IPS-18c (cell line): ENCODE measurements at regions not wholly inside any gene's neighbourhood (a gene's known extent, or its start where the extent isn't known, plus 50 kb on each side); places are given as distances from the start of the nearest gene placed in this dataset.

Source experiments
- H3K4me3 ChIP-seq: 2 replicates; pipeline ENCODE4 v1.7.0; 2013; ENCODE audit warnings: low read depth, mild to moderate bottlenecking, low read length, moderate library complexity; ENCODE audit not compliant: insufficient read depth
- H3K9me3 ChIP-seq: one replicate; pipeline ENCODE4 v1.6.1; 2013; ENCODE audit warnings: mild to moderate bottlenecking, low read length, moderate library complexity; ENCODE audit not compliant: control insufficient read depth, insufficient read depth

DNA sequence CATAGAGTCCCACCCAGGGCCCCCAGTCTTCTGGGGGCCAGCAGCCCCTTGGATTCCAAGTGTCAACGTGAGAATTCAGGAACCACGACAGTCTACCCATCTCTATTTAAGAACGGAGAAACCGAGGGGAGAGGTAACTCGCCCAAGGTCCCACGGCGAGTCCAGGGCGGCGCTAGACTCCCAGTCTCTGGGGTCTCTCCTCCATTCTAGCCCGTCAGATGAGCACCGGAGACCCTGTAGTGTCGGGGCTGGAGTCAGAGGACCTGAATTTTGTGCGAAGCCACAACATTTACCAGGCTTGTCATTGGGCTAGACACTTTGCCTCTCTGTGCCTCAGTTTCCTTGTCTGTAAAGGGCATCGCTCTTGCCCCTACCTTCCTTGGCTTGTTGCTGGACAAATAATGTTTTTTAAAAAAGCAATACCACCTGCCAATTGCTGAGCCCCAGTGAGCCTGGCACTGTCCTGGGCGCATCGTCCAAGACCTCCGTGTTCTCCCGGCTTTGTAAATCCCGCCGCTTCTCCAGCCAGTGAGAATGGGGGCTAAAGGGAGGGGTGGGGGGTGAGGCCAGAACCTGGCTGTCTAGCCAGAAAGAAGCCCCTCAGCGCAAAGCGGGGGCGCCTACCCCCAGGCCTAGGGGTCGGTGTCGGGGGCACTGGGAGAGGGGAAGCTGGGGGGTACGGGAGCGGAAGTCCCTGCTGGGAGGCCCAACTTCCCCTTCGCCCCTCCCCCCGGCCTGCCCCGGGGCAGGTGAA is 91.7 kb downstream of the NCR2 start:
- Histone ChIP-seq H3K9me3 (no peaks in the 10 kb centered on the region), H3K4me3 (peak overlapping the region; percentile 57; the same call in 1 of the 2 replicates)

DNA sequence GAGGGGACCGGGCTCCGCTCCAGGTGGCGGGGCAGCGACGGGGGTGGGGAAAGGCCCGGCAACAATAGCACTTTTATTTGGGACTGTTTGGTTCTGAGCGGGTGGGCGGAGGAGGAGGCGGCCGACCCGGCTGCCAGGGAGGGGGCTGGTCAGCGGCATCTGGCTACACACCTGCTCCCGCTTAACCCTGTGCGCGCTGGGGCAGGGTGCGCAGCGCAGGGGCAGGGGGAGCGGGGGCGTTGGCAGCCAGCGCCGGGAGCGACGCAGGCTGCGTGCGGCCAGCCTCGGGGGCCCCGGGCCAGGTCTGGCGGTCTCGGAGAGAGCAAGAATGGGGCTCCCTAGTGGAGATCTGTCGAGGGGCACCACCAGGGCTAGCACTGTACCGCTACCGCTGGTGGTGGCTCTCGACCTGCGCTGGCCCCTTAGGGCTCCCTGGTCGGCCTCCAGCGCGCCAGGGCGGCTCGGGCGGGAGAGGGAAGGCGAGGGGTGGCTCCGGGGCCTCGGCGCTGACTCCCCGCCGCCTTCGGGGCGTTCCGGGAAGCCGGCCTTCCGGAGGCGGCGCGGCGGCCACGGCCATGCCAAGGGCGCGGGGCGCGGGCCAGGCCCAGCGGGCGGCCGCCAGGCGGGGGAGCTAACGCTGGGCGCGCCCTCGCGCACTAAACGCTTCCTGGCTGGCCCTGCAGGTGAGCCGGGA is 92.4 kb downstream of the NCR2 start:
- H3K4me3 ChIP-seq, result peak overlapping the region; percentile 57
- no peaks in the 10 kb centered on the region for H3K9me3 ChIP-seq

- peak overlapping the region; percentile 57; the same call in 1 of the 2 replicates for H3K4me3 ChIP-seq
- H3K9me3 ChIP-seq, result no peaks in the 10 kb centered on the region
Measured at GRCh38 chr6:41428336-41428995, 93.1 kb downstream of the NCR2 start.

- Histone ChIP-seq H3K4me3 (no peak overlapping the region), H3K9me3 (no peaks in the 10 kb centered on the region)
Measured at GRCh38 chr6:41428996-41429421, 93.6 kb downstream of the NCR2 start.

DNA sequence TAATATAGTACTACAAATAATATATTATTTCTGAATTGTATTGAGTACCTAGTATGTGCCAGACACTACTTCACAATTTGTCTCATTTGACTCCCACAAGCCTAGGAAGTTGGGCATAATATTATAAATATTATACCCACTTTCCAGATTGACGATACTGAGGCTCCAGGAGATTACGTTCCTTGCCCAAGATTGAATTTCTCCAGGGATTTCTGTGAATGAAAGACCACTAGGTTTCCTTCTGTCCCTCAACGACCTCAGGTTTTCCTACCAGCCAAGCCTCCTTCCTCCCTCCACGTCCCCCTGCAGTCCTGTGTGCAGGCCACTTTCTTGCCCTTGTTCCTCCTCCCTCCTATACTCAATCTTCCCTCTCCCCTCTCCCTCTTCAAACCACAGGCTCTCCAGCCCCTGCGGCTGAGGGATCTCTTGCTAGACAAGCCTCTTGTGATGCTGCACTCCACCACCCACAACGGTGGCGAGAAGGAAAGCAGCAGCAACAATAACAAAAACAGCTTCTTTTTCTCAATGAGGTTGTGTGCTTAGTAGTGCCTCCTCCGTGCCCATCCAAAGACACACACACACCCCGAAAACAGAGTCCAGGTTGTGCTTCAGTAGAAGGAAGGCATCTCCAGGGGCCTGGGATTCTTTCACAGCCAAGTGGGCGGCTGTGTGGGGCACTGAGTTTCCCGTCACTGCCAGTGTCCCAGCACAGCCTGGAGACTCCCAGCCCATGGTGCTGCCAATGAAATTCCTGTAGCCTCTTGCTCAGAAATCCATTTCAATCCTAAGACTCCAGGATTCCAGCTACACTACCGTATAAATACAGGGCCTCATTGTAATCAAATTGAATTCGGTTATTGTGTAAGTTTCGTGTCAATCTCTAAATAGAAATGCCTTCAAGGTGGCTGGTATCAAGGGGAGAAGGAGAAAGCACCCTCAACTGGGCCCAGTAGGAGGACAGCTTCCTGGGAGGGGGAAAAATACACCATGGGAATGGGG is 94.4 kb downstream of the NCR2 start:
- H3K9me3 ChIP-seq, result no peaks in the 10 kb centered on the region
- H3K4me3 ChIP-seq, result no peak overlapping the region

DNA sequence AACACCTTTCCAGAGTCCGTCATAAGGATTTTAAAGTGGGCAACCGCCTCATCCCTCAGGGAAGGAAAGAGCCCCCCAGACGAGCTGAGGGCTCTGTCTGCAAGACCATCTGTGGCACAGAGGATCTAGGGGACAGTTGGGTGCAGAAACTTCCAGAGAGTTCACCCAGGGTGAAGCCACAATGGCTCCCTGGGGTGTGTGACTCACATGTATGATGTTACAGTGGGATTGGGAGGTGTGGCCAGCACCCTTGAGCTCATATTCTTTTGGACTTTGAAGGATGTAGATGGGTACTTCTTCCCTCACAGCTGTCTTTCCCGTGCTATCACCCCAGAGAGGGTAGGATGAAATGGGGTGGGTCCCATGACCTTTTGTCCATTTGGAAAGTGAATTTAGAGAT is 95.5 kb downstream of the NCR2 start:
- Histone ChIP-seq H3K4me3 (no peak overlapping the region), H3K9me3 (no peaks in the 10 kb centered on the region)

DNA sequence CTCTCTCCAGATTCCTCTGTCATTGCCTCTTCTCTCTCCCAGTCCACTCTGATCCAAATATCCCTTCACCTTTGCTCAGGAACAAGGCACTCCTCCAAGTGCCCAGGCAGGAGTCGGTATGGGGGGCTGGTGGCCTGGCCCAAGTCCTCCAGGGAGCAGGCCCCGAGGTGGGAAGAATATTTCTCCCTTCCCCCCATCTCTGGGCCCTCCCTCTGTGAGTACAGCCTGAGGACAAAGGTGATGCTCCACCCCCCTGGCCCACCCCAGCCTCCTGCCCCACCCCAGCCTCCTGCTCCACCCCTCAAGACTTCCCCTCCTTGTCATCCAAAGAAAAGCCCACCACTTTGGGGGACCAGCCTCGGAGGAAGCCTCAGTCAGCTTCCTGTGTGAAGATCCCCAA is 96.9 kb downstream of the NCR2 start:
- Histone ChIP-seq H3K4me3 (no peak overlapping the region), H3K9me3 (peaks cover 2% of the 10 kb centered on the region)

DNA sequence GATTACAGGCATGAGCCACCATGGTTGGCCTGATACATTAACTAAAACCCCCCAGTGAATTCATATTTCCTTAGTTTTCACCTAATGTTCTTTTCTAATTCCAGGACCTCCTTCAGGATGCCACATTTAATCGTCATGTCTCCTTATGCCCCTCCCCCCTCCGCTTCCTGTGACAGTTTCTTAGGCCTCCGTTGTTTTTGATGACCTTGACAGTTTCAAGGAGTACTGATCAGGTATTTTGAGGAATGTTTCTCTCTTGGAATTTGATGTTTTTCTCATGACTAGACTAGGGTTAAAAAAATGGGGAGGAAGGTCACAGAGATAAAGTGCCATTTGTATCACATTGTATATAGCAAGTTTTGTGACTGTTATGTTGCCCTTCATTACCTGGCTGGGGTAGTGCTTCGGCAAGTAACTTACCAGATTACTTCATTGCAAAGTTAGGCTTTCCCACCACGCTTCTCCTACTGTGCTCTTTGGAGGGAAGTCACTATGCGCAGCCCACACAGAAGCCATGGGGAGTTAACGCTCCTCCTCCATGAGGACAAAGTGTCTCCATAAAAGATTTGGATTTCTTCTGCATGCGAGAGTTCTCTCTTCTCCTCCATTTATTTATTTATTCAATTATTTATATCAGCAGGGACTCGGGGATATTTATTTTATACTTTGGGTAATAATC is 99.5 kb downstream of the NCR2 start:
- H3K4me3 ChIP-seq, result no peak overlapping the region
- peaks cover 2% of the 10 kb centered on the region for H3K9me3 ChIP-seq

DNA sequence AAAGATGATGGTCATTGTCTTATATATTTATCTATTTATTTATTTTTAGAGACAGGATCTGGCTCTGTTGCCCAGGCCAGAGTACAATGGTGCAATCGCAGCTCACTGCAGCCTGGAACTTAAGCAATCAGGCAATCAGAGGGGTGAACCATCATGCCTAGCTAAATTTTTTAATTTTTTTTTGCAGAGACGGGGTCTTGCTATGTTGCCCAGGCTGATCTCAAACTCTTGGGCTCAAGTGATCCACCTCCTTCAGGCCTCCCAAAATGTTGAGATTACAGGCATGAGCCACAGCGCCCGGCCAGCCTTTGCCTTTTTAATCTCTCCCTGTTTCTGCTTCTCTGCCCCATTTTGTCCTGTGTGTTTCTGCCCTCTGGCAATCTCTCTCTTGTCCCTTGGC is 102.2 kb downstream of the NCR2 start:
- no peak overlapping the region for H3K4me3 ChIP-seq
- peaks cover 2% of the 10 kb centered on the region for H3K9me3 ChIP-seq

- H3K4me3 ChIP-seq, result no peak overlapping the region
- peaks cover 2% of the 10 kb centered on the region for H3K9me3 ChIP-seq
Measured at GRCh38 chr6:41438746-41439145, 103.3 kb downstream of the NCR2 start.

GRCh38 chr6:41439524-41440418 is 104.4 kb downstream of the NCR2 start:
- Histone ChIP-seq H3K4me3 (no peak overlapping the region), H3K9me3 (peaks cover 2% of the 10 kb centered on the region)

DNA sequence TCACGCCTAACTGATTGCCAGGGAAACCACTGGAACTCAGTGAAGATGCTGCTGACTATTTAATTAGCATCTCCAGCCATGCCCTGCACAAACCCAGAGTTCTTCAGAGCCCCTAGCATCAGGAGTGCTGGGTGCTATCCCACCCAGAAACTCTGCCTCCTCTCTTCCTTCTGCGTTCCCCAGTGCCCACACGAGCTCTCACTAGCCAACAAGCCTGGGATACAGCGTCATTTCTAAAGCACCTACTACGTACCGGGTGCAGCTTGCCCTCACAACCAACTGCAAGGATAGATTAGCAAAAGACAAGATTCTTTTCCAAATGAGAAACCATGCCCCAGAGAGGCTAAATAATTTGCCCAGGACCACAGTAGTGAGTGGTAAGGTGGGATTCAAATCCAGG is 105.2 kb upstream of the FOXP4 start:
- Histone ChIP-seq H3K9me3 (peaks cover 2% of the 10 kb centered on the region), H3K4me3 (no peak overlapping the region)

GRCh38 chr6:41441598-41442351 is 104.4 kb upstream of the FOXP4 start:
- H3K9me3 ChIP-seq, result no peaks in the 10 kb centered on the region
- no peak overlapping the region for H3K4me3 ChIP-seq

- H3K4me3 ChIP-seq, result no peak overlapping the region
- no peaks in the 10 kb centered on the region for H3K9me3 ChIP-seq
Measured at GRCh38 chr6:41442352-41442672, 103.9 kb upstream of the FOXP4 start.

DNA sequence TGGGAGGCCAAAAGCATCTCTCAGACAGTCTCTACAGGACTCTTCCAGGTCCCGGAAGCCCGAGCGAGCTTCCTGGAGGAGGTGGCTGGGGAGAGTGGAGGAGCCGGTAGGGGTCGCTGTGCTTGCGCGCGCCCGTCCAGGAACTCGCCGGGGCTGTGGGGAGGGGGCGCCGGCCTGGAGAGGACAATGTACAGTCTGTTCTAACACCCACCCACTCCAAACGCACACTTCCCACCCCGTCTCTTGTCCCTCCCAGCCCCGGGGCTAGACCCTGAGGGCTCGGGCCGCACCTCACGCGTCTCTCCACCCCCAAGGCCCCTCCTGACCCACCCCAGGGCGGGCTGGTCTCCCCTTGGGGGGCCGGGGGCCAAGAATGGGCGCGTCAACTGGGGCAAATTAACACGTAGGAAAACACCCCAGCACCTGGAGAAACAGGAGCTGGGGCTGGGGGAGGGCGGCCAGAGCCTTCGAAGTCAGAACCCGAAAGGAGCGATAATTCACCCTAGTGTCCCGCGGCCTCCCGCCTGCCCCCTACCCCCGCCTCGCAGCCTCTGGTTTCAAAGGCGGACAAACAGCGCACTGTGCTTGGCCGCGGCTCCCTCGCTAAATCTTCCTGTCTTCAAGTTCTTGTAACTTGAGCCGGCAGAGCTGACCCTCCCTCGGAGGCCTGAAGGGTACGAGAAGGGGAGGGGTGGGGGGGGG is 103.2 kb upstream of the FOXP4 start:
- Histone ChIP-seq H3K9me3 (no peaks in the 10 kb centered on the region), H3K4me3 (peak overlapping the region; percentile 60)
